ENCODE measurements at regions not wholly inside any gene's neighbourhood (a gene's known extent, or its start where the extent isn't known, plus 50 kb on each side); places are given as distances from the start of the nearest gene placed in this dataset.

DNA sequence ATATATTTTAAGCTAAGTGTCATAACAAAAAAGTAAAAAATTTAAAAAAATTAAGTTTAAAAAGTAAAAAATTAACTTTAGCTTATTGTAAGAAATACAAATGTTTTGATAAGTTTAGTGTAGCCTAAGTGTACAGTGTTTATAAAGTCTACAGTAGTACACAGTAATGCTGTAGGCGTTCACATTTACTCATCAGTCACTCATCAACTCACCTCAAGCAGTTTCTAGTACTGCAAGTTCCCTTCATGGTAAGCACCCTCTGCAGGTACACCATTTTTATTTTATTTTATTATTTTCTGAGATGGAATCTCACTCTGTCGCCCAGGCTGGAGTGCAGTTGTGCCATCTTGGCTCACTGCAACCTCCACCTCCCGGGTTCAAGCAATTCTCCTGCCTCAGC, 316.0 kb downstream of the FGFR2 start:
- no peak for DNase-seq
- no peaks in the 10 kb centered on the region for H3K36me3 ChIP-seq (replicated peaks; ENCODE audit: control insufficient read depth, insufficient read depth, low read length)
- H3K4me3 ChIP-seq (ENCODE audit: insufficient read depth, low read depth, low read length): no peak overlapping the region
- H3K27me3 ChIP-seq (ENCODE audit: control insufficient read depth, insufficient read depth, low read length): no peaks in the 10 kb centered on the region

DNA sequence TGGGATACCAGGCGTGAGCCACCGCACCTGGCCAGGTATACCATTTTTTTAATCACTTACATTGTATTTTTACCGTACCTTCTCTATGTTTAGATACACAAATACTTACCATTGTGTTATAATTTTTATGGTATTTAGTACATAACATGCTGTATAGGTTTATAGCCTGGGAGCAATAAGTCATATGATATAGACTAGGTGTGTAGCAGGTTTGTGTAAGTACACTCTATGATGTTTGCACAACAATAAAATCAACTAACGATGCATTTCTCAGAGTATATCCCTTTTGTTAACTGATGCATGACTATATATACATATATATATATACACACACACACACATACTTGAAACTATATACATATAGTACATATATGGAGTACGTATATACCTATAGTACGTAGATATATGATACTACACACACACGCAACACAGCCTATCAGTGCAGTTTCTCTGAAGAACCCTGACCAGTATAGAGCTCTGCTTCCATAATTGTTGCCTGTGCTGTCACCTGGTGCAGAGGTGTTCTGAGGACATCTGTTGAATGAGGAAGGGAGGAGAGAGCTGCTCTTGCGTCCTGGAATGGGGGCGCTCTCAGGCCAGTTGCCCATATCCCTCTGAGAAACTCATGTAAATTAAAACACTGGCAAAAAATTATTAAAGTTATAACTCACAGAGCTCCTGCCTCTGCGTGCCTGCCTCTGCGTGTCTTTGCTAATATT, 315.3 kb downstream of the FGFR2 start:
- H3K36me3 ChIP-seq (replicated peaks; ENCODE audit: control insufficient read depth, insufficient read depth, low read length): no peaks in the 10 kb centered on the region
- DNase-seq: no peak
- H3K27me3 ChIP-seq (ENCODE audit: control insufficient read depth, insufficient read depth, low read length): no peaks in the 10 kb centered on the region
- no peak overlapping the region for H3K4me3 ChIP-seq (ENCODE audit: insufficient read depth, low read depth, low read length)

DNA sequence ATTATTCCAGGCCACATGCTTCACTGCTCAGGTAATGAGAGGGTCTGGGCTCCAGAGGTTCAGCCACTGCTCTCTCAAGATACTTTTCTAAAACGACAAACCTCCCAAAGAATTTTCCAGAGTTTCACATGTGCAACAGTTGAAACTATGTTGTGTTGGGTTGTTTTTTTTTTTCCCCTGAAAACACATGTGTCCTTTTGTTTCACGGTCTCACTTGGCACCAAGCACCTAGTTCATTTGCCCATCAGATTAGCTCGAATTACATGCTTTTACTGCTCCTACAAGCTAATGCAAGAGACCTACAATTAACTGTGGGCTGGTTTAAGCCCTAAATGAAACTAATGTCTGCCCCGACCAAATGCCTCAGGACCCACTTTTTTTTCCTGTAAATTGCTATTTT, 313.3 kb downstream of the FGFR2 start:
- H3K4me3 ChIP-seq (ENCODE audit: insufficient read depth, low read depth, low read length): no peak overlapping the region
- no peaks in the 10 kb centered on the region for H3K36me3 ChIP-seq (replicated peaks; ENCODE audit: control insufficient read depth, insufficient read depth, low read length)
- no peak for DNase-seq

DNA sequence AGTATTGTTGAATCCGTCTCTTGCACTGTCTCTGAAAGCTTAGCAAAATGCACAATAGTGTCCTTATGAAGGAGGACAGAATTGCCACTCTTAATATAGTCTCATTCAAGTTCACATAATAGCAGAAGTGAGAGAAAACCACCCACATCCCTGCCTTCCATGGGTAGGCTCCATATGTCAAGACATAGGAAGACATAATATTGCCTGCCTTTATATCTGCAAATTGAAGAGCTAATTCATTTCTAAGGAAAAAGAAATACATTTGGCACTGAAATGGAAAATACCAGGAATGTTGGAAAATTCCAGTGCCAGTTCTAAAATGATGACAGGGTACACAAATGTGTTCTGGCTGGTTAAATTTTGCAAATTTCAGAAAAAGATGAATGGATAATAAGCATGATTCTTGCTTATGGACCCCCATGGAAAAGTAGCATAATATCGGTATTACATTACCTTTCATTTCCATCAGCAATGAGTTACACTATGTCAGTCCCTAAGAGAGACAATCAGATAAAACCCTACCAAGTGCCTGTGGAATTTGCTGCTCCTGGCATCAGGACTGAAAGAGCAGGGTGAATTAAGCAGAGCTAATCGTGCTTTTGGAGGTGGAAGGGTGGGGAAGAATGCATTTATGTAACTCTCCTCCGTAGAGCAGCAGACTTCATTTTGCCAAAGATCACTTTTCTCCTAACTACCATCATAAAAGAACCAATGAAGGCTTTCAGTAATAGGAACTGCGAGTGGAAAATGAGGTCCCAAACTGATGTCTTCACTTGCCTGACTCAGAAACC, 312.6 kb downstream of the FGFR2 start:
- Histone ChIP-seq H3K4me3 (ENCODE audit: insufficient read depth, low read depth, low read length) (no peak overlapping the region), H3K36me3 (replicated peaks; ENCODE audit: control insufficient read depth, insufficient read depth, low read length) (no peaks in the 10 kb centered on the region), H3K27me3 (ENCODE audit: control insufficient read depth, insufficient read depth, low read length) (no peaks in the 10 kb centered on the region)
- no peak for DNase-seq

More for the DNA sequence above, 313.3 kb downstream of the FGFR2 start:
- H3K27me3 ChIP-seq (ENCODE audit: control insufficient read depth, insufficient read depth, low read length): no peaks in the 10 kb centered on the region

DNA sequence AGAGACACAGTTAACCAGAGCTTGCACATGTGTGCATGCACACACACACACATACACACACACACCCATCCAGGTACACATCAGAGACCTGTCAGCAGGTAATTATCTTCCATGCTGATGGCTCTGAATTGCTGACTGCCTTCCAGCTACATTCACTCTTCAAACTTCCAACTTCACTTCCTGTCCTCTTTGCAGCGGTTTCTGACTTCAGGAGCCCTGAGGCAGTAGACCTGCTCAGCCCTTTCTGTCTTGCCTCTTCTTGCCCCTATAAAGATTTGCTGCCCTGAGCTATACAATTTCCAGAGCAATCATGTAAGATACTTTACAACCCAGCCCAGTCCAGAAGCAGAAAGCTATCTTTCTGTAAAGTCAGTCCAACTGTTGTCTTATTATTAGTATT, 310.2 kb downstream of the FGFR2 start:
- DNase-seq: no peak
- H3K4me3 ChIP-seq (ENCODE audit: insufficient read depth, low read depth, low read length): no peak overlapping the region
- no peaks in the 10 kb centered on the region for H3K27me3 ChIP-seq (ENCODE audit: control insufficient read depth, insufficient read depth, low read length)
- no peaks in the 10 kb centered on the region for H3K36me3 ChIP-seq (replicated peaks; ENCODE audit: control insufficient read depth, insufficient read depth, low read length)

DNA sequence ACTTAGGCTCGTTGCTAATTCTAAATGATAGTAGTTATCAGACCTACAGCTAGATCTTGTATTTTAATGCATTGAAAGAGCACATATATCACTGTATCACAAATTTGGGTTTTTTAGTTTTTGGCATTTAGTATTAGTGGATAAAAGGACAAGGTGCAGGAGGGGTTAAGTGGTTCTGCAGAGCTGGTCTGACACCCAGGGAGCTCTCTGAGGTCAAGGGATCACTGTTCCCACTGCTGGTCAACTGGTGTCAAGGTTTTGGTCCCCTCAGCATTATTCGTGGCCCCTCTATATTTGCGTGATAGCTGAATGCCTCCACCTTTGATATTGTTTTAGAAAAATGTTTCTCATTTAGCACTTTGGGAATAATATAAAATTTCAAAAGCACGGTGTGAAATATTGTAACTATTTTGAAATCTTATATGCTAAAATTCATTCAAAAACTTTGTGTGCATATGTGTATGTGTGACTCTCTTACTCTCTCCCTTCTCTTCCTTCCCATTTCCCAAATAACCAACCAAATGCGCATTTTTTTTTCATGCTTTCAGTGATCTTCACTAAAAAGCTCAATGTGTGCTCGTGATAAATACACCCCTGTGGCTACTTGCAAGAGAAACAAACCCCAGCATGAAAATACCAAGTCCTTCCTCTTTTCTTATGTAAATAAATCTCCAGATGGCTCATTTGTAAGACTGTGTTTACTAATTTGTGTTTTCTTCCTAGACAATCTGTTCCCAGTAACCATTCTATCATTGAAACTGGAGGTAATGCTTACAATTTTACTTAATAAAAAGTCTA, 309.2 kb downstream of the FGFR2 start:
- DNase-seq: peak; percentile 35
- H3K4me3 ChIP-seq (ENCODE audit: insufficient read depth, low read depth, low read length): no peak overlapping the region
- H3K27me3 ChIP-seq (ENCODE audit: control insufficient read depth, insufficient read depth, low read length): no peaks in the 10 kb centered on the region
- H3K36me3 ChIP-seq (replicated peaks; ENCODE audit: control insufficient read depth, insufficient read depth, low read length): no peaks in the 10 kb centered on the region

DNA sequence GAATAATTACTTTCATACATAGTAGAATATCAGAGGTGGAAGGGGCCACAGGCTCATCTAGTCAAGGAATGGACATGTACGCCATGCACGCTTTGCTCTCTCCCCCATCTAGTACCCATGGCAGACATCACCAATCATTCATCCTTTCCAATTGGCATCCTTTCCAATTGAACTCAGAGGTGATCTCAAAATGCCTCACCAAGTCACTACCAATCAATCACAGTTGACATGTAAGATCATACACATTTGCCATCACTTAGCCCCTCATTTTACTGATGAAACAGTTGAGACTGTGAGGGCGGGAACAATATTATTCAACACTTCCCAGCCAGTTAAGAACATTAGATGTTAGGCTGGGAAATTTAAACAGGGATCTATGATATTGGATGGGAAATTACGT, 308.4 kb downstream of the FGFR2 start:
- Histone ChIP-seq H3K27me3 (ENCODE audit: control insufficient read depth, insufficient read depth, low read length) (no peaks in the 10 kb centered on the region), H3K4me3 (ENCODE audit: insufficient read depth, low read depth, low read length) (no peak overlapping the region), H3K36me3 (replicated peaks; ENCODE audit: control insufficient read depth, insufficient read depth, low read length) (no peaks in the 10 kb centered on the region)
- no peak for DNase-seq

DNA sequence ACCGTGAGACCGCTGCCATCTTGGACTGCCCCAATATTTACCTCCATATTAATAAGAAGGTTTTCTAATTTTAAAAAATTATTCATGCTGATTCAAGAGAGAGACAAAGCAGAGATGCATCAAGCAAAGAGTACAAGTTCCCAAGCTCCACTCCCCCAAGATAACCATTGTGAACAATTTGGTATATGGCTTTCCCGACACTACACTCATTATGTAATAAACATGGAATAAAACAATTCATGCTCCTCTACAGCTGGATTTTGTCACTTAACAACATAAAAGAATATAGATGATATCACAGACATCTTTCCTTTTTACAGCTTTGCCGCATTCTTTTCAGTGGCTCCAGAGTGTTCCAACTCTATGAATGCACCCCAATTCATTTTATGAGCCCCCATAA, 307.6 kb downstream of the FGFR2 start:
- H3K27me3 ChIP-seq (ENCODE audit: control insufficient read depth, insufficient read depth, low read length): no peaks in the 10 kb centered on the region

DNA sequence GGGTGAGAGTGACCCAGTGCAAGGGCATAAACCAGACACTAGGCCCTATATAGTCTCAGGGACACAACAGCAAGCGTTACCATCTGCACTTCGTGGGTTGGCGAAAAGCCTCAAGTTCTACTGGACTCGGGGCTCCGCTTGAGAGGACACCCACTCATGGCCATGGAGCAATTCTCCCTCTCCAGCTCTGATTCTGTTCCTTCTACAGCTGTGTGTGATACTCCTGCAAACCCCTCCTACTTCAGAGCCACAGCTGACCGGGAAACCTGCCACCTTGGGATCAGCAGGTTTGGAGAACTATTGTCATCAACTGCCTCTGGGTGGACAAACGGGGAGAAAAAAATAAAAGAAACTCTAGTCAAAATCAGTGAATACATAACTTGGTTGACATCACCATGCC, 306.9 kb downstream of the FGFR2 start:
- Histone ChIP-seq H3K36me3 (replicated peaks; ENCODE audit: control insufficient read depth, insufficient read depth, low read length) (no peaks in the 10 kb centered on the region), H3K27me3 (ENCODE audit: control insufficient read depth, insufficient read depth, low read length) (no peaks in the 10 kb centered on the region), H3K4me3 (ENCODE audit: insufficient read depth, low read depth, low read length) (no peak overlapping the region)
- DNase-seq: no peak

More for the DNA sequence above, 307.6 kb downstream of the FGFR2 start:
- no peak for DNase-seq
- no peak overlapping the region for H3K4me3 ChIP-seq (ENCODE audit: insufficient read depth, low read depth, low read length)
- no peaks in the 10 kb centered on the region for H3K36me3 ChIP-seq (replicated peaks; ENCODE audit: control insufficient read depth, insufficient read depth, low read length)

DNA sequence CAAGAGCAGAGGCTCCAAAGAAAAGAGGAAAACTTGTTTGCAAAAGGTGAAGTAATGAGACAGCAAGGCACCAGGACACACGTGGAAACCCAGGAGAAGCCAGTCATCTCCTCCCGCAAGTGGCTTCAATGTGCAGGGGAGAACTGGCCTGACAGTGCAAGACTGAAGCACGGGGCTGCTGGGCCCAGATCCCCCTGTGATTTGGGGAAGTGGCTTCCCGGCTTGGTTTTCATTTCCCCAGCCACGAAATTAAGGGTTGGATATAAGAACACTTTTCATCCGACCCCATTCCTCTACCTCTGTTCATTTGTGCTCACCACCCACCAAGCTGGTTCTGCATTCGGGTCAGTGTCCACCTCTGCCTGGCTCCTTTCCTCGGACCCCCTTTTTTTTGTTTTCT, 306.4 kb downstream of the FGFR2 start:
- Histone ChIP-seq H3K36me3 (replicated peaks; ENCODE audit: control insufficient read depth, insufficient read depth, low read length) (no peaks in the 10 kb centered on the region), H3K4me3 (ENCODE audit: insufficient read depth, low read depth, low read length) (no peak overlapping the region), H3K27me3 (ENCODE audit: control insufficient read depth, insufficient read depth, low read length) (no peaks in the 10 kb centered on the region)
- no peak for DNase-seq

DNA sequence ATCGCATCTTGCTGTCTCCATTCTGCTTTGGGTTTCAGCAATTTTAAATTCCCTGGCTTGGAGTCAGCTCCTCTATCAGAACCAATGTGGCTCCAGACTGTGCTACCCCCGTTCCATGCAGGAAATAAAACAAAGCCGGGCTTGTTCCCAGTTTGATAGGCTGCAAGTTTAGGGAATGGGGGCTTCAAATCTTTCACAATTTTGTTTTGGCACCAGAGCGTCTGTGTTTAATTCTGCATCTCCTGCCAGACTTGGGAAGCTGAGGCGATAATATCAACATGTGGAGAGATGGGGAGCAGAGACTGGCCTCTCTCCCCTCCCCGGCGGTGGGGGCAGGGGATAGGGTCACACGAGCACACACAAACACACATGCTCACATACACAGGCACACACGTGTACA, 305.9 kb downstream of the FGFR2 start:
- H3K27me3 ChIP-seq (ENCODE audit: control insufficient read depth, insufficient read depth, low read length): no peaks in the 10 kb centered on the region
- no peak for DNase-seq
- no peak overlapping the region for H3K4me3 ChIP-seq (ENCODE audit: insufficient read depth, low read depth, low read length)
- no peaks in the 10 kb centered on the region for H3K36me3 ChIP-seq (replicated peaks; ENCODE audit: control insufficient read depth, insufficient read depth, low read length)

DNA sequence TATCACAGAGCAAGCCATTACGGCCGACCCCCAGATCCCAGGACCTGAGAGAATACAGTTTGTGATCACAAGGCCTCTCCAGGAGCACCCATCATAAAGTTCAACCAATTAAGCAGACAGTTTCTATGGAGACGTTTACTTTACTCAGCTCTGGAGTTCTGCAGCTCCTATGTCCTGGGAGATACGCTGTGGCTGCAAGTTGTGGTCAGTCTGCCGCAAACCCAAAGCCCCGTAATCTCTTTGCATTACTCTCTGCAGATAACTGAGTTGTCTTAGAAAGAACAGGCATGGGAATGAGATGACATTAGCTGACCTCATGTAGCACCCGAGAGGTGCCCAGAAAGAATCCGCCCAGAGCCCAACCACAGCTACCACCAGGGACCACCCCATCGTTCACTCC, 305.1 kb downstream of the FGFR2 start:
- no peak for DNase-seq
- H3K36me3 ChIP-seq (replicated peaks; ENCODE audit: control insufficient read depth, insufficient read depth, low read length): no peaks in the 10 kb centered on the region
- H3K4me3 ChIP-seq (ENCODE audit: insufficient read depth, low read depth, low read length): no peak overlapping the region
- no peaks in the 10 kb centered on the region for H3K27me3 ChIP-seq (ENCODE audit: control insufficient read depth, insufficient read depth, low read length)

DNA sequence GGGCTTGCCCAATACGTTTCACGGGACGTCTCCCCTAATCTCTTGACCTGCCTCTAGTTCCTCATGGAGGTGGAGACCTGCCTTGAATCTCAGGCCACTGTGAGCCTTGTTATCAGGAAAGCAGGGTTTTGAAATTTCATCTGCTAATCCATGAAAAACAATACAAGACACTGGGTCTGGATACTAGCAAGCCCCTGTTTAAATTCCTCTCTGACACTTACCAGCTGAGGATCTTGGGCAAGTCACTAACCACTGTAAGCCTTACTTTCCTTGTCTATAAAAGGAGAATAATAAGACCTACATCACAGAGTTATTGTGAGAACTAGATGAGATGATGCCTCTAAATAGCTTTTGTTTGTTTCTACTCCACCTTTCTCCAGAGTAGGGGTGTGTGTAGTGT, 303.6 kb downstream of the FGFR2 start:
- no peaks in the 10 kb centered on the region for H3K36me3 ChIP-seq (replicated peaks; ENCODE audit: control insufficient read depth, insufficient read depth, low read length)

DNA sequence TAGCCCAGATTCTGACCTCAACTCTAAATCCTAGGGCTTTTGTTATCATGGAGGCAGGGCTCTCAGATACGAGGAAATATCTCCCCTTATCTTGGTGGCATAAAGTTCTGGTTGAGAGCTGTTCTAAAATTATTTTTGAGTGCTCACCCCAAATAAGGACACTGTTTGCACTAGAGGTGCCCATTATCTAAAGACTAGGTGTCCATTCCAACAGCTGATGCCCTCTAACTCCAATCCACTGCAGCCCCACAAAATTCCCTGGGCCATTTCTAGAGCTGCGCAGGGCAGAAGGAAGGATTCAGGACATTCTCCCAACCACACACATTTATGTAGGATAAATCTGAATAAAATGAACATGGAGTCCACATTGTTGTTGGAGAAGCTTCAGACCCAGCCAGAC, 301.9 kb downstream of the FGFR2 start:
- no peak for DNase-seq
- Histone ChIP-seq H3K27me3 (ENCODE audit: control insufficient read depth, insufficient read depth, low read length) (no peaks in the 10 kb centered on the region), H3K4me3 (ENCODE audit: insufficient read depth, low read depth, low read length) (no peak overlapping the region), H3K36me3 (replicated peaks; ENCODE audit: control insufficient read depth, insufficient read depth, low read length) (no peaks in the 10 kb centered on the region)

More for the DNA sequence above, 303.6 kb downstream of the FGFR2 start:
- DNase-seq: no peak
- H3K27me3 ChIP-seq (ENCODE audit: control insufficient read depth, insufficient read depth, low read length): no peaks in the 10 kb centered on the region
- no peak overlapping the region for H3K4me3 ChIP-seq (ENCODE audit: insufficient read depth, low read depth, low read length)
